OCI-LY7 (cell line): ENCODE measurements at regions not wholly inside any gene's neighbourhood (a gene's known extent, or its start where the extent isn't known, plus 50 kb on each side); places are given as distances from the start of the nearest gene placed in this dataset.

Experiments
- CTCF ChIP-seq: fragments of 200-600 bp; sonication (generic); conservative IDR thresholded peaks from 2 replicates; pipeline ENCODE4 v1.5.1; 2014; ENCODE audit warnings: mild to moderate bottlenecking, antibody characterized with exemption, low read length, moderate library complexity, mixed read lengths
- EZH2phosphoT487 ChIP-seq: fragments of 200-600 bp; sonication (generic); IDR thresholded peaks from 2 replicates; pipeline ENCODE4 v1.6.1; 2018; ENCODE audit warnings: low read depth, borderline replicate concordance, mild to moderate bottlenecking, mixed run types, antibody characterized with exemption, low read length, moderate library complexity, mixed read lengths

- TF ChIP-seq CTCF (no peak), EZH2phosphoT487 (no peak)
Observed at GRCh38 chr17:69908626-69909368, 166.2 kb upstream of the KCNJ16 start.
